Embryonic facial prominence (tissue), 1 donor: ENCODE measurements at regions not wholly inside any gene's neighbourhood (a gene's known extent, or its start where the extent isn't known, plus 50 kb on each side); places are given as distances from the start of the nearest gene placed in this dataset.
"Not testable (repeated sequence)": the region's sequence is repeated elsewhere in the genome, so short reads cannot be mapped to it uniquely, and the experiment has no call there.

ENCODE experiments used
- DNase-seq: peaks from one replicate; pipeline ENCODE4 v3.0.0-alpha.2; 2016; ENCODE audit errors: extremely low spot score

DNA sequence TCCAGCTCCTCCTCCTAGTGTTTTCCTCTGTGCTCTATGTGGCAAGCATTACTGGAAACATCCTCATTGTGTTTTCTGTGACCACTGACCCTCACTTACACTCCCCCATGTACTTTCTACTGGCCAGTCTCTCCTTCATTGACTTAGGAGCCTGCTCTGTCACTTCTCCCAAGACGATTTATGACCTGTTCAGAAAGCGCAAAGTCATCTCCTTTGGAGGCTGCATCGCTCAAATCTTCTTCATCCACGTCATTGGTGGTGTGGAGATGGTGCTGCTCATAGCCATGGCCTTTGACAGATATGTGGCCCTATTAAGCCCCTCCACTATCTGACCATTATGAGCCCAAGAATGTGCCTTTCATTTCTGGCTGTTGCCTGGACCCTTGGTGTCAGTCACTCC, 64.0 kb downstream of the OR4F15 start:
- not testable (repeated sequence) for DNase-seq

DNA sequence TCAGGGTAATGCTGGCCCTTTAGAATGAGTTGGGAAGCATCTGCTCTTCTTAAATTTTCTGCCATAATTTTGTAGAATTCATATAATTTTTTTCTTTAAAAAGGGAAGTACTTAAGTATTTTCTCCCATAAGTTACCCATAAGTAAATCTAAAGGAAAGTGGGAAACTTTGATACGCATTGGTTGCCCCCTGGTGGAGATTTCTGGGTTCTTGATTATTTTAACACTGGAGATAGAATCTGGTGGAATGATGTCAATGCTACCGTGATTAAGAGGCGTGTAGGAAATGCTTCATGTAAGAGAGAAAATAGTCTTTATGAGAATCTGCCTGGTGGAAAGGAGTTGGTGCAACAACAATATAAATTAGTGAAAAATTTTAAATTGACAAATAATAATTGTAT, 65.6 kb downstream of the OR4F15 start:
- not testable (repeated sequence) for DNase-seq

DNA sequence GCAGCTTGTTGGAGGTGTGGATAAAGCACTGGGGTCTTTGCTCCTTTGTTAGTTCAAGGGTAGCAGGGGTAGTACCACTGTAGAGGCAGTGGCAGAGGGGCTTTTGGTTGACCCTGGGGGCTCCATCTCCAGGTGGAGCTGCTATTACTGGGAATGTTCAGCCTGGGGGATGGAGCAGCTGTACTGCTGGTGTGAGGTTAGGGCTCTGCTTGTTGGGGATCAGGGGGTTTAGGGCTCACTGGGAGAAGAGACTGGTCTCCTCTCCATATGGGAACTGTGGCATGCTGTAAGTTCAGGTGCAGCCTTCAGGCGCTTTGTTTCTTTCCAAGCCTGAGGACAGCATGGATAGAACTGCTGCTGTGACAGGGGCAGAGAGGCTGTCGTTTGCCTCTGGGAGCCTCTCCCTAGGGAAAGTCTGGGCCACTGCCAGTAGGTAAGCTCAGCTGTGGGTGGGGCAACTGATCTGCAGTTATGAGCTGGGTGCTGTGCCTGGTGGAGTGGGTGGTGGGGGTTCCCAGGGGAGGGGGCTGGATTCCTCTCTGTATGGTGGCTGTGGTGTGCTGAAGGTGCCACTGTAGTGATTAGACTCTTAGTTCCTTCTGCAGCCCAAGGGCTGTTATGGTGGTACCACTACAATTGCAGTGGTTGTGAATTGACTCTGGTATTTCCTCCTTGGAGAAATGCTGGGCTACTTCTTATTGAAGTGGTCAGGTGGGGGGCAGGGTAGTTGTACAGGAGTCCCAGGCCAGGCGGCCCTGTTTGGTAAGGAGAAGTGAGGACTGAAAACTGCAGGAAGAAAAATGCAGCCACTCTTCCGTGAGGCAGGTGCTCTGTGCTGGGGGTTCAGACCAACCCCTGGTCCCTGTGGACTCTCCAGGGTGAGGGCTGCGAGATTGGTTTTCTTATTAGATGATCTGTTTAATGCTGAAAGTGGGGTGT, 100.6 kb downstream of the OR4F15 start:
- DNase-seq, result not testable (repeated sequence)

- not testable (repeated sequence) for DNase-seq
Observed at GRCh38 chr15:101924554-101924953, 112.6 kb downstream of the OR4F15 start.

- DNase-seq, result not testable (repeated sequence)
Observed at GRCh38 chr15:101934506-101934905, 122.5 kb downstream of the OR4F15 start.

DNA sequence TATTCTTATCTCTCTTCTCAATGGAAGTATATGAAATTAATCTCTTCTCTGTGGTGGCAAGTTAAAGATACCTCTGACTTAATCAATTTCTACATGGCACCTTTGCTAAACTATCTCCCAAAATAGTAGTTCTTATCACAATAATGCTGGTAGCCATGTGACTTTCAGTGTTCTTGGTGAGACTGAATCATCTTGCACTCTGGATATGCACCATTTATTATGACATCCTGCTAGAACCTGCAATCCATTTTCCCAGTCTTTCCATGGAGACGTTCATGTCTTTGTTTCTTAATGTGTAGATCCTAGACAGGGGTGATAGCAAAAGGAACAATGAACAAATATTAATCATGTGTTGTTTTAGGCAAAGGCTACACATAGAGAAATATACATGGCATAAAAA, 125.4 kb downstream of the OR4F15 start:
- not testable (repeated sequence) for DNase-seq

- DNase-seq, result not testable (repeated sequence)
Observed at GRCh38 chr15:101938555-101938954, 126.6 kb downstream of the OR4F15 start.

DNA sequence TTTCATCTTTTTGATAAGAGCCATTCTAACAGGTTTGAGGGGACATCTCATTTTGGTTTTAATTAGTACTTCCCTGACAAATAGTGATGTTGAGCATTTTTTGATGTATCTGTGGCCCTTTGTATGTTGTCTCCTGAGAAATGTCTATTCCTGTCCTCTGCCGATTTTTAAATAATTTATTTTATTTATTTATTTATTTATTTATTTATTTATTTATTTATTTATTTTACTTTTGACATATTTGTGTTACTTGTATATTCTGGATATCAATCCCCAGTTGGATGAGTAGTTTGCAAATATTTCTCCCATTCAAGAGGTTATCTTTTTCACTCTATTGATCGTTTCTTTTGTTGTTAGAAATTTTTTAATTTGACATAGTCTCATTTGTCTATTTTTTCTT, 133.9 kb downstream of the OR4F15 start:
- not testable (repeated sequence) for DNase-seq

DNA sequence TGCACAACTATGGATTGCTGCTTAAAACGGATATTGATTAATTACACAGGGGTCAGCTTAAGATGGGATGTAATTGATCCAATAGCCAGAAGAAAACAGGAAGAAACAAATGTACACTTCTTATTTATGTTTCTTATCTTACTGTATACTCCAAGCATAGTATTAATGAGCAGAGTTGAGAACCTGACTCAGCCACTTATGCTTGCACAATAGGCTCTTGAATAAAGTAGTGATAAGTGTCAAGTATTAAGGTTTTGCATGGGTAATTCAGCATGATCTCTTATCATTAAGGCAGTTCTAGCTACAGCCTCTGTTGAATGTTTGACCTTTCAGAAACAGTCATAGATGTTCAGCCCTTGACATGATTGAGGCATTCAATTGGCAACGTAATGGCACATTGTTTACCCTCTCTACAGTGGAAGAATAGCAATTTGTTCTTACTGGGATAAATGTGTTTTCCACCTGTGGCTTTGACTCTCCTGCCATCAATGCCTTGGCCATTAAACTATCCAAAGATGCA, 136.5 kb downstream of the OR4F15 start:
- DNase-seq, result not testable (repeated sequence)

GRCh38 chr15:101949380-101950065, 137.5 kb downstream of the OR4F15 start:
- DNase-seq, result peak; percentile 4

GRCh38 chr15:101953993-101954392, 142.0 kb downstream of the OR4F15 start:
- DNase-seq, result not testable (repeated sequence)

- not testable (repeated sequence) for DNase-seq
Observed at GRCh38 chr15:101955840-101956239, 143.8 kb downstream of the OR4F15 start.

- not testable (repeated sequence) for DNase-seq
Observed at GRCh38 chr15:101958656-101959055, 146.7 kb downstream of the OR4F15 start.

DNA sequence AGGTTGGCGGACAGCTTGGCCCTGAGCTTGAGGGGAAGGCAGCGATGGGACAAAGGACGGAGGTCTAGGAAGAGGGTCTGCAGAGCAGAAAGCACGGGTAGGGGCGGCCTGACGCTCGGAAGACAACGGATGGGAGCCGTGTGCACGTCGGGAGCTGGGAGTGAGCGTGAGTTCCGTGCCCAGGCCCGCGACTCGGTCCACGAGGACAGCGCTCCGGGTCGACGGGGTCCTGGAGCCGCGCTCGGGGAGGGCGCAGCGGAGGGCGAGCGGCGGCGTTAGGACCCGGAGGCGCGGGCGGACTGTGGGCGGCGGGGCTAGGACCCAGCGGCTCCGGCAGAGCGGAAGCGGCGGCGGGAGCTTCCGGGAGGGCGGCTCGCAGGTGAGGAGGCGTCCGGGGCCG, 149.3 kb downstream of the OR4F15 start:
- DNase-seq, result not testable (repeated sequence)

- DNase-seq, result not testable (repeated sequence)
Observed at GRCh38 chr15:101961765-101962164, 149.8 kb downstream of the OR4F15 start.

DNA sequence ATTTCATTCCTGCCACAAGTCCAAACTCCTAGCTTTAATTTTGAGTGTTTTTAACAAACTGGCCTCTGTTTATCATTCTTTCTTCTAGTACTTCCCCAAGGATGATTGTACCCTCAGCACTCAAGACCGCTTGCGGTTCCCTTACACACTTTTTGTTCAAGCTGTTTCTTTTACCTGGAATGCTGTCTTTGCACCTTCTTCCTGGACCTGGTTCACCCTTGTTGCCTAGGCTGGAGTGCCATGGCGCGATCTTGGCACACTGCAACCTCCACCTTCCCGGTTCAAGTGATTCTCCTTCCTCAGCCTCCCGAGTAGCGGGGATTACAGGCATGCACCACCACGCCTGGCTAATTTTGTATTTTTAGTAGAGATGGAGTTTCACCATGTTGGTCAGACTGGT, 151.7 kb downstream of the OR4F15 start:
- not testable (repeated sequence) for DNase-seq

- not testable (repeated sequence) for DNase-seq
Observed at GRCh38 chr15:101965353-101965752, 153.4 kb downstream of the OR4F15 start.

GRCh38 chr15:101965860-101966259, 153.9 kb downstream of the OR4F15 start:
- DNase-seq, result not testable (repeated sequence)

DNA sequence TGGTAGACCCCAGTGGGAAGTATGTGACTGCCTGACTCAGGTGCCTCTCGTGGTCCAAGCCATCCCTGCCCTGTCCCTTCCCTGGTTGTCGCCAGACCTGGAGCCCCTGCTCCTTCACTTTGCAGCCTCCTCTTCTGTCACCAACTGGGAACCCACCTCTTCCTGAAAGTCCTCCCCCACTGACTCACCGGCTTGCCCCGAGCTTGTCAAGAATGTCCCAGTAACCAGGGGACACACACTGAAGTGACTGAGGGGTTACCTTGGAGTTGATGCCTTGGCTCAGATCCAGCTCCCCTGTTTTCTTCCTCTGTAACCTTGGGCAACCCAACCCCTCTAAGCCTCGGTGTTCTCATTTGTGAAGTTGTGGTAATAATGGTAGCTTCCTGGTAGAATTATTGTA, 155.4 kb downstream of the OR4F15 start:
- DNase-seq, result not testable (repeated sequence)

DNA sequence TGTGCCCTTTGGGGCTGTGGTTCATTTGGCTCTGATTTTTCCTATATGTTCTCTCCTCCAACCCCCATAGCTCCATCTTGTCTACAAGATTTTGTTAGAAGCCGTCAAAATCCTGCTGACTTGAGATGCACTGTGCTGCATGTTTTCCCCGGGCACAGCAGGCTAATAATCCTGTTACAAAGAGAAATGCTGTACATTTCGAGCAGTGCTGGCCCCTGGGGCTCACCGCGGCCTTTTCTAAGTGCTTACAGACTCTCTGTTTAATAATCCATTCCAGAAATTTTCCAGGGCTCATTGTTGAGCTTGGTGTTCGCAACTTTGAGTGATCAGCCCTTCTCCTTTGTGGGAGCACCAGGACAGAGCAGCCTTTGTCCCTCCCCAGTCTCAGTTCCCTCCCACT, 158.6 kb downstream of the OR4F15 start:
- peak; percentile 5 for DNase-seq

- not testable (repeated sequence) for DNase-seq
Observed at GRCh38 chr15:101977281-101977680, 165.3 kb downstream of the OR4F15 start.

DNA sequence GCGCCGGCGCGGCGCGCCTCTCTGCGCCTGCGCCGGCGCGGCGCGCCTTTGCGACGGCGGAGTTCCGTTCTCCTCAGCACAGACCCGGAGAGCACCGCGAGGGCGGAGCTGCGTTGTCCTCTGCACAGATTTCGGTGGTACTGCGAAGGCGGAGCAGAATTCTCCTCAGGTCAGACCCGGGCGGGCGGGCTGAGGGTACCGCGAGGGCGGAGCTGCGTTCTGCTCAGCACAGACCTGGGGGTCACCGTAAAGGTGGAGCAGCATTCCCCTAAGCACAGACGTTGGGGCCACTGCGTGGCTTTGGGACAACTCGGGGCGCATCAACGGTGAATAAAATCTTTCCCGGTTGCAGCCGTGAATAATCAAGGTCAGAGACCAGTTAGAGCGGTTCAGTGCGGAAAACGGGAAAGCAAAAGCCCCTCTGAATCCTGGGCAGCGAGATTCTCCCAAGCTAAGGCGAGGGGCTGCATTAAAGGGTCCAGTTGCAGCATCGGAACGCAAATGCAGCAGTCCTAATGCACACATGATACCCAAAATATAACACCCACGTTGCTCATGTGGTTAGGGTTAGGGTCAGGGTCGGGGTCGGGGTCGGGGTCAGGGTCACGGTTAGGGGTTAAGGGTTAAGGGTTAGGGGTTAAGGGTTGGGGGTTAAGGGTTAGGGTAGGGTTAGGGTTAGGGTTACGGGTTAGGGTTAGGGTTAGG, 168.4 kb downstream of the OR4F15 start:
- peak; percentile 9 for DNase-seq
